AG10803 (cell line): ENCODE measurements at regions not wholly inside any gene's neighbourhood (a gene's known extent, or its start where the extent isn't known, plus 50 kb on each side); places are given as distances from the start of the nearest gene placed in this dataset.
A peak's percentile ranks its signal among the peaks of the same experiment; 100 is the strongest.
"Not testable (repeated sequence)": the region's sequence is repeated elsewhere in the genome, so short reads cannot be mapped to it uniquely, and the experiment has no call there.

Experiments used
- DNase-seq: peaks from one replicate; pipeline ENCODE4 v3.0.0; 2010; ENCODE audit warnings: low read depth
- H3K4me3 ChIP-seq: 2 replicates; pipeline ENCODE4 v1.5.1; 2011; ENCODE audit warnings: mild to moderate bottlenecking, low read length, control low read depth
- TF ChIP-seq, protein P1 (sequence below): conservative IDR thresholded peaks from 2 replicates; pipeline ENCODE4 v1.5.1; 2011; ENCODE audit warnings: mild to moderate bottlenecking, low read length, control low read depth, inconsistent platforms

DNA sequence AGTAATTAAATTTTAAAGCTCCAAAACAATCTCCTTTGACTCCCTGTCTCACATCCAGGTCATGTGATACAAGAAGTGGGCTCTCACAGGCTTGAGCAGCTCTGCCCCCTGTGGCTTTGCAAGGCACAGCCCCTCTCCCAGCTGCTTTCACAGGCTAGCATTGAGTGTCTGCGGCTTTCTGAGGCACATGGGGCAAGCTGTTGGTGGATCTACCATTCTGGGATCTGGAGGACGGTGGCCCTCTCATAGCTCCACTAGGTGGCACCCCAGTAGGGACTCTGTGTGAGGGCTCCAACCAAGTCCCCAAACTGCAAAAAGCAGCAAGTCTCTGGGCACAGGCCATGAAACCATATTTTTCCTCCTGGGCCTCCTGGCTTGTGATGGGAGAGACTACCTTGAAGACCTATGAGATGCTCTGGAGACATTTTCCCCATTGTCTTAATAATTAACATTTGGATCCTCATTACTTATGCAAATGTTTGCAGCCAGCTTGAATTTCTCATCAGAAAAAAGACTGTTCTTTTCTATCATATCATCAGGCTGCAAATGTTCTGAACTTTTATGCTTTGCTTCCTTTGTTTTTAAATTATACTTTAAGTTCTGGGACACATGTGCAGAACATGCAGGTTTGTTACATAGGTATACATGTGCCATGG is 554.1 kb upstream of the OLFM3 start:
- DNase-seq, result peak; percentile 18
- TF ChIP-seq, protein P1, sequence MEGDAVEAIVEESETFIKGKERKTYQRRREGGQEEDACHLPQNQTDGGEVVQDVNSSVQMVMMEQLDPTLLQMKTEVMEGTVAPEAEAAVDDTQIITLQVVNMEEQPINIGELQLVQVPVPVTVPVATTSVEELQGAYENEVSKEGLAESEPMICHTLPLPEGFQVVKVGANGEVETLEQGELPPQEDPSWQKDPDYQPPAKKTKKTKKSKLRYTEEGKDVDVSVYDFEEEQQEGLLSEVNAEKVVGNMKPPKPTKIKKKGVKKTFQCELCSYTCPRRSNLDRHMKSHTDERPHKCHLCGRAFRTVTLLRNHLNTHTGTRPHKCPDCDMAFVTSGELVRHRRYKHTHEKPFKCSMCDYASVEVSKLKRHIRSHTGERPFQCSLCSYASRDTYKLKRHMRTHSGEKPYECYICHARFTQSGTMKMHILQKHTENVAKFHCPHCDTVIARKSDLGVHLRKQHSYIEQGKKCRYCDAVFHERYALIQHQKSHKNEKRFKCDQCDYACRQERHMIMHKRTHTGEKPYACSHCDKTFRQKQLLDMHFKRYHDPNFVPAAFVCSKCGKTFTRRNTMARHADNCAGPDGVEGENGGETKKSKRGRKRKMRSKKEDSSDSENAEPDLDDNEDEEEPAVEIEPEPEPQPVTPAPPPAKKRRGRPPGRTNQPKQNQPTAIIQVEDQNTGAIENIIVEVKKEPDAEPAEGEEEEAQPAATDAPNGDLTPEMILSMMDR, result peak; percentile 53
- no peak overlapping the region for H3K4me3 ChIP-seq

DNA sequence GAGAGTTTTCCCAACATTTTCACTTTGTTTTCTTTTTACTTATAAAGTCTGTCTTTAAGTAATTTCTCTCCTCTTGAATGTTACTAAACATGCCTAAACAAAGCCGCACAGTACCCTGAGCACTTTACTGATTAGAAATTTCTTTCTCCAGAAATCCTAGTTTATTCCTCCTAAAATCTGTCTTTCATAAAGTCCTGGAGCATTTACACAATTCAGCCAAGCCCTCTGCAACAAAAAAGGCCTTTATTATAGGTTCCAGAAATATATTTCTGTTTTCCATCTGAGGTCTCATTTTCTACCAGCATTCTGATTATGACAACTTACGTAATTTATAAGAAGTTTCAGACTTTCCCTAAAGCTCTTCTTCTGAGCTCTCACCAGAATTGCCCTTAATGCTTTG is 549.5 kb upstream of the OLFM3 start:
- no peak for DNase-seq
- TF ChIP-seq, protein P1, result no peak
- H3K4me3 ChIP-seq, result no peak overlapping the region

DNA sequence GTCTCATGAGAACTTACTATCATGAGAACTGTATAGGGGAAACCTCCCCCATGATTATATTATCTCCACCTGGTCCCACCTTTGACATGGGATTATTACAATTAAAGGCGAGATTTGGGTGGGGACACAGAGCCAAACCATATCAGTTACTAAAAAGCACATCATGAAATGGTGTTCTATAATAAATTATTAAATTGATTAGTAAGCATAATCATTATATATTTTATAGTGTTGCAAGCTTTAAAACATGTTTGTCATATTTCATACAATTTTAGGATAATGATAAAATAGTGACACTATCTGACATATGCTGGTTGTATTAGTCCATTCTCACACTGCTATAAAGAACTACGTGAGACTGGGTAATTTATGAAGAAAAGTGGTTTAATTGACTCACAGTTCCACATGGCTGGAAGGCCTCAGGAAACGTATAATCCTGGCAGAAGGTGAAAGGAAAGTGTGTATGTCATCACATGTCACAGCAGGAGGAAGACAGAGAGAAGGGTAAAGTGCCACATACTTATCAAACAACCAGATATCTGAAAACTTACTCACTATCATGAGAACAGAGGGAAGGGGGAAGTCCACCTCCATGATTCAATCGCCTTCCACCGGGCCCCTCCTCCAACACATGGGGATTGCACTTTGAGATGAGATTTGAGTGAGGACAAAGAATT is 539.2 kb upstream of the OLFM3 start:
- H3K4me3 ChIP-seq, result no peak overlapping the region
- DNase-seq, result no peak
- TF ChIP-seq, protein P1, result no peak

DNA sequence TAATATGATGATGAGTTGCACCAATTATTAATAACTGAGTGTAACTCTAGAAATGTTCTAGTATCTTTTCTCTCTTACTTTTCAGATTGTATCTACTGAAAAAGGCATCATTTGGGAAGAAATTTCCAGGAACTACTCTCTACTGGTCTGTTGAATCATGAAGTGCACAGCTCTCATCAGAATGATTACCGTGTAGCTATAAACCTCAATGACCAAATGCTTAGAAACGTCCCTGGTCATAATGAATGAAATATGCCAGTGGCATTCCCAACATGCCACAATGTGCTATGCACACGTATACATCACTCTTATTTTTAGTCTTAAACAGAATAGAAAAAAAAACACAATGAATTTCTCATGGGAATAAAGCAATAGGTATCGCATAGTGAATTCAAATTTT is 534.3 kb upstream of the OLFM3 start:
- H3K4me3 ChIP-seq, result no peak overlapping the region
- TF ChIP-seq, protein P1, result no peak
- DNase-seq, result peak; percentile 11

DNA sequence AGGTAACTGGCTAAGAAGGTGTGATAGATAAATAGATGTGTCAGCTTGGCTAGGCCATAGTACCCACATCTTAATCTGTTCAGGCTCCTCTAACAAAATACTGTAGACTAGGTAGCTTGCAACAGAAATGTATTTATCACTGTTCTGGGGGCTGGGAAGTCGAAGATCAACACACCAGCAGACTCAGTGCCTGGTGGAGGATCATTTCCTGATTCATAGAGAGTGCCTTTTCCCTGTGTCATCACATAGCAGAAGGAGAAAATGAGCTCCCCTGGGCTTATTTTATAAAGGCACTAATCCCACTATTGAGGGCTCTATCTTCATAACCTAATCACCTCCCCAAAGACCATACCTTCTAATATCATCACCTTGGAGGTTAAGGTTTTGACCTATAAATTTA is 532.7 kb upstream of the OLFM3 start:
- TF ChIP-seq, protein P1, result no peak
- DNase-seq, result no peak
- no peak overlapping the region for H3K4me3 ChIP-seq

DNA sequence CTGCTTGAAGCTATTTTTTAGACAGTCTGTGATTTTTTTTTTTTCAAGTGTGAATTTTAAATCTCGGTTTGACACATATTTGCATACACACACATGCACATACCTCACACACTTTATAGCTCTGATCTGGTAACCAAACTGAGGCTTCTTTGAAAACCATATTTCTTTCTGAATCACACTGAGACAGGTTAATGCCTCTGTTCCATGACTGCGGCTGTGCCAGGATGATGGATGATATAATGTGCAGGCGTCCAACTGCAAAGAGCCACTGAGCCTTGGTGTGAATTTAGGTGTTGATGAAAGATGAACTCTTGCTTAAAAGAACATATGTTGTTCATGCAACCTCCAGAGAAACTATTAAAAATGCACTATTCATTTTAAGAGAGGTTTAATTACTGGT is 504.0 kb upstream of the OLFM3 start:
- DNase-seq, result no peak
- no peak overlapping the region for H3K4me3 ChIP-seq
- TF ChIP-seq, protein P1, result no peak

DNA sequence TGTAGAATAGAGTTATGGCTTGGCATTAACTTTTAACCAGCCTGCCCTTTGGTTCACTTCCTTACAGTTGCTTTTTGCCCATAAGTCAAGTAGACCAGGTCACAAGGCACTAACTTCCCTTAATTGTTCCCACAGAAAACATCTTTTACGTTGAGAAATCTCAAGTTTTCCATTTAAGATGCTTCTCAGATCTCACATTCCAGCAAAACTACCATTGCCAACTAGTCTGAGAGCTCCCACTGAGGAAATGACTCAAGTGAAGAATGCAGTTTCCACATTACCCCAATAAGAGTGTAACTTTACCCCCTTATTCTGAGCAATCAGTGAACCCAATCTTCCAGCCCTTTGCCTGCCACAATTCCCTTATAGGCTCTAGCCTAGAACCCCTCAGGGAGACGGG is 502.2 kb upstream of the OLFM3 start:
- H3K4me3 ChIP-seq, result no peak overlapping the region
- DNase-seq, result peak; percentile 0
- TF ChIP-seq, protein P1, result no peak

DNA sequence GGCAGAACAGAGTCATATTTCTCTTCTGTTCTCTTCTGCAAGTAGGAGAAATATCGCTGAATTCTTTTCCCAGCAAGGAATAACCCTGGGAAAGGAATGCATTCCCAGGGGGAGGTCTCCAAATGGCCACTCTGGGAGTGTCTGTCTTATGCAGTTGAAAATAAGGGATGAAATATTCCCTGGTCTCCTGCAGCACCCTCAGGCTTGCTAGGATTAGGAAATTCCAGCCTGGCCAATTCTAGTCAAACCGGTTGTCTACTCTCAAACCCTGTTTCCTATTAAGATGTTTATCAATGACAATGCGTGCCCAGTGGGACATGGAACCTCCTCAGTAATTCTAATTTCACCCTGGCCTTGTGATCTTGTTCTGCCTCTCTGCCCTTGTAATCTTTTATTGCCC is 501.1 kb upstream of the OLFM3 start:
- H3K4me3 ChIP-seq, DNase-seq: not testable (repeated sequence)
